CD4-positive, alpha-beta T cell (primary cell): ENCODE measurements at regions not wholly inside any gene's neighbourhood (a gene's known extent, or its start where the extent isn't known, plus 50 kb on each side); places are given as distances from the start of the nearest gene placed in this dataset.

ENCODE experiments used
- ATAC-seq: fragments of 200-7000 bp; cut with Tn5 transposase; one replicate; pipeline ENCODE4 v1.10.0; 2022; ENCODE audit warnings: mild to moderate bottlenecking; ENCODE audit not compliant: poor library complexity
- CTCF ChIA-PET: fragments of 350-600 bp; sonication (Branson Sonifier 250); formaldehyde crosslinking; loops from one replicate; lab custom pipeline; 2021; ENCODE audit warnings: antibody characterized with exemption, inconsistent platforms; lab: Charles Lee
- POLR2A ChIA-PET: fragments of 350-600 bp; sonication (Branson Sonifier 250); formaldehyde crosslinking; loops from one replicate; lab custom pipeline; 2021; ENCODE audit warnings: antibody characterized with exemption, inconsistent platforms; lab: Charles Lee
- DNase-seq, 14 experiments: peaks; one replicate each; pipeline ENCODE4 v3.0.0-alpha.2; 2013 to 2020; ENCODE audit warnings: mixed read lengths in 2 of 14
- H3K27ac ChIP-seq, 2 donors: one replicate each; pipeline versions ENCODE4 v1.5.1 to v1.7.0; 2013; ENCODE audit warnings: low read length in 2 of 2, low read depth in 1 of 2, mild to moderate bottlenecking in 1 of 2
- H3K27me3 ChIP-seq, 2 experiments: 1 replicate in 1 of 2; 2 replicates in 1 of 2; pipeline versions ENCODE4 v1.6.1 to v1.7.0; 2013; ENCODE audit warnings: low read length in 2 of 2, control low read depth in 1 of 2, mild to moderate bottlenecking in 1 of 2, moderate library complexity in 1 of 2; ENCODE audit not compliant: insufficient read depth in 2 of 2, control insufficient read depth in 1 of 2
- H3K36me3 ChIP-seq: one replicate; pipeline ENCODE4 v1.6.1; 2013; ENCODE audit warnings: low read length, control low read depth; ENCODE audit not compliant: insufficient read depth
- H3K4me1 ChIP-seq: one replicate; pipeline ENCODE4 v1.6.1; 2013; ENCODE audit warnings: low read length, control low read depth; ENCODE audit not compliant: insufficient read depth
- H3K4me3 ChIP-seq: one replicate; pipeline ENCODE4 v1.5.1; 2013; ENCODE audit warnings: mild to moderate bottlenecking, low read length, moderate library complexity
- H3K9me3 ChIP-seq, 2 experiments: 1 replicate in 1 of 2; 2 replicates in 1 of 2; pipeline versions ENCODE4 v1.6.1 to v1.7.0; 2013; ENCODE audit warnings: low read length in 2 of 2, mild to moderate bottlenecking in 2 of 2, control low read depth in 1 of 2, moderate library complexity in 1 of 2; ENCODE audit not compliant: control insufficient read depth in 1 of 2, insufficient read depth in 1 of 2
- H3K27ac Mint-ChIP-seq: one replicate; pipeline ENCODE4 v1.8.0; 2020; ENCODE audit warnings: mixed read lengths
- H3K27me3 Mint-ChIP-seq: one replicate; pipeline ENCODE4 v1.8.0; 2021; ENCODE audit warnings: mixed read lengths
- H3K36me3 Mint-ChIP-seq: one replicate; pipeline ENCODE4 v1.8.0; 2021; ENCODE audit warnings: low read depth, mixed read lengths
- H3K4me1 Mint-ChIP-seq: one replicate; pipeline ENCODE4 v1.8.0; 2021; ENCODE audit warnings: low read depth, mixed read lengths
- H3K4me3 Mint-ChIP-seq: one replicate; pipeline ENCODE4 v1.8.0; 2020; ENCODE audit warnings: mild to moderate bottlenecking, mixed read lengths
- H3K9me3 Mint-ChIP-seq: one replicate; pipeline ENCODE4 v1.8.0; 2020; ENCODE audit warnings: mixed read lengths
- CTCF ChIP-seq: fragments of 200-600 bp; IDR thresholded peaks from one replicate; pipeline ENCODE4 v1.8.0; 2022; ENCODE audit warnings: antibody characterized with exemption, mild to moderate bottlenecking
- intact Hi-C, 2 experiments: fragments of 100-400 bp; cut with DNase I in 1 of 2; cut with micrococcal nuclease in 1 of 2; formaldehyde crosslinking; loops; one replicate each; pipeline versions ENCODE4 v1.15.1 to v1.9.0; 2023 to 2025; cut with DNase I, micrococcal nuclease

GRCh38 chr5:162485666-162486292 is 418.2 kb downstream of the GABRG2 start:
- TF ChIP-seq CTCF: no peak
- POLR2A ChIA-PET: no interaction called here
- Histone ChIP-seq H3K9me3 (peaks cover 0 to 4% of the 10 kb centered on the region in 2 experiments), H3K4me3 (no peak overlapping the region), H3K4me1 (no peaks in the 10 kb centered on the region), H3K27ac (no peak overlapping the region), H3K36me3 (no peaks in the 10 kb centered on the region), H3K27me3 (no peaks in the 10 kb centered on the region)
- CTCF ChIA-PET: no interaction called here
- Mint-ChIP-seq H3K36me3 (no peaks in the 10 kb centered on the region), H3K4me3 (no peak overlapping the region), H3K4me1 (no peaks in the 10 kb centered on the region), H3K27me3 (no peaks in the 10 kb centered on the region), H3K9me3 (peaks cover 8% of the 10 kb centered on the region), H3K27ac (no peak overlapping the region)
- no peak for DNase-seq
- intact Hi-C loops: no loop called here
- no peak for ATAC-seq

- no peaks in the 10 kb centered on the region for H3K4me1 ChIP-seq
- Mint-ChIP-seq H3K9me3 (peaks cover 4% of the 10 kb centered on the region), H3K4me1 (no peaks in the 10 kb centered on the region), H3K36me3 (no peaks in the 10 kb centered on the region), H3K4me3 (no peak overlapping the region), H3K27ac (no peak overlapping the region), H3K27me3 (no peaks in the 10 kb centered on the region)
- ATAC-seq: no peak
- no peaks in the 10 kb centered on the region for H3K27me3 ChIP-seq
- CTCF ChIA-PET: no interaction called here
- POLR2A ChIA-PET: no interaction called here
- intact Hi-C loops: no loop called here
- H3K9me3 ChIP-seq: peaks cover 0 to under 1% of the 10 kb centered on the region in 2 experiments
- DNase-seq: no peak
- no peak overlapping the region for H3K4me3 ChIP-seq
- no peaks in the 10 kb centered on the region for H3K36me3 ChIP-seq
- TF ChIP-seq CTCF: no peak
- H3K27ac ChIP-seq: no peak overlapping the region
Observed at GRCh38 chr5:162487528-162488525, 420.3 kb downstream of the GABRG2 start.

GRCh38 chr5:162496100-162496808 is 428.7 kb downstream of the GABRG2 start:
- H3K27me3 Mint-ChIP-seq: no peaks in the 10 kb centered on the region
- intact Hi-C loops: no loop called here
- no peaks in the 10 kb centered on the region for H3K36me3 ChIP-seq
- peaks cover 0 to 3% of the 10 kb centered on the region in 2 experiments for H3K9me3 ChIP-seq
- ChIA-PET CTCF (no interaction called here), POLR2A (no interaction called here)
- H3K36me3 Mint-ChIP-seq: no peaks in the 10 kb centered on the region
- H3K27ac ChIP-seq: no peak overlapping the region
- no peaks in the 10 kb centered on the region for H3K4me1 ChIP-seq
- no peaks in the 10 kb centered on the region for H3K27me3 ChIP-seq
- no peak for TF ChIP-seq CTCF
- ATAC-seq: no peak
- no peak overlapping the region for H3K4me3 Mint-ChIP-seq
- H3K9me3 Mint-ChIP-seq: peaks cover 2% of the 10 kb centered on the region
- no peaks in the 10 kb centered on the region for H3K4me1 Mint-ChIP-seq
- DNase-seq: no peak
- no peak overlapping the region for H3K4me3 ChIP-seq
- H3K27ac Mint-ChIP-seq: no peak overlapping the region
